NCI-H146 treated with DMSO at 0.1 percent for 48 hours (cell line): ENCODE measurements at regions not wholly inside any gene's neighbourhood (a gene's known extent, or its start where the extent isn't known, plus 50 kb on each side); places are given as distances from the start of the nearest gene placed in this dataset.
"Not testable (repeated sequence)": the region's sequence is repeated elsewhere in the genome, so short reads cannot be mapped to it uniquely, and the experiment has no call there.

Source experiments
- DNase-seq: peaks from one replicate; lab custom pipeline; 2025; ENCODE audit not compliant: unreplicated experiment; lab: John Stamatoyannopoulos, UW

GRCh38 chr5:1598950-1599737 lies 75.4 kb upstream of the LPCAT1 start:
- not testable (repeated sequence) for DNase-seq

GRCh38 chr5:1597093-1597473 lies 73.3 kb upstream of the LPCAT1 start:
- DNase-seq, result not testable (repeated sequence)

- DNase-seq, result not testable (repeated sequence)
Measured at GRCh38 chr5:1596462-1597092, 72.8 kb upstream of the LPCAT1 start.

- DNase-seq, result peak; percentile 64
Measured at GRCh38 chr5:1594357-1595106, 70.8 kb upstream of the LPCAT1 start.

- no peak for DNase-seq
Measured at GRCh38 chr5:1593903-1594356, 70.2 kb upstream of the LPCAT1 start.

- DNase-seq, result not testable (repeated sequence)
Measured at GRCh38 chr5:1588071-1588694, 64.4 kb upstream of the LPCAT1 start.

- not testable (repeated sequence) for DNase-seq
Measured at GRCh38 chr5:1583081-1583875, 59.5 kb upstream of the LPCAT1 start.

GRCh38 chr5:1579389-1579788 lies 55.6 kb upstream of the LPCAT1 start:
- not testable (repeated sequence) for DNase-seq

- not testable (repeated sequence) for DNase-seq
Measured at GRCh38 chr5:1576851-1577250, 53.1 kb upstream of the LPCAT1 start.

GRCh38 chr5:1575991-1576714 lies 52.4 kb upstream of the LPCAT1 start:
- not testable (repeated sequence) for DNase-seq

GRCh38 chr5:1575491-1575890 lies 51.7 kb upstream of the LPCAT1 start:
- DNase-seq, result not testable (repeated sequence)

- DNase-seq, result not testable (repeated sequence)
Measured at GRCh38 chr5:1574023-1574318, 50.2 kb upstream of the LPCAT1 start.

GRCh38 chr5:1573217-1574022 lies 49.7 kb upstream of the LPCAT1 start:
- not testable (repeated sequence) for DNase-seq
